C4-2B (cell line): ENCODE measurements at regions not wholly inside any gene's neighbourhood (a gene's known extent, or its start where the extent isn't known, plus 50 kb on each side); places are given as distances from the start of the nearest gene placed in this dataset.

ENCODE experiments used
- ZFX ChIP-seq: fragments of 450-650 bp; IDR thresholded peaks from 2 replicates; pipeline ENCODE4 v1.6.1; 2017
- TF ChIP-seq, protein P1 (sequence below): fragments of 450-650 bp; conservative IDR thresholded peaks from 2 replicates; pipeline ENCODE4 v1.5.1; 2017; ENCODE audit warnings: mild to moderate bottlenecking

DNA sequence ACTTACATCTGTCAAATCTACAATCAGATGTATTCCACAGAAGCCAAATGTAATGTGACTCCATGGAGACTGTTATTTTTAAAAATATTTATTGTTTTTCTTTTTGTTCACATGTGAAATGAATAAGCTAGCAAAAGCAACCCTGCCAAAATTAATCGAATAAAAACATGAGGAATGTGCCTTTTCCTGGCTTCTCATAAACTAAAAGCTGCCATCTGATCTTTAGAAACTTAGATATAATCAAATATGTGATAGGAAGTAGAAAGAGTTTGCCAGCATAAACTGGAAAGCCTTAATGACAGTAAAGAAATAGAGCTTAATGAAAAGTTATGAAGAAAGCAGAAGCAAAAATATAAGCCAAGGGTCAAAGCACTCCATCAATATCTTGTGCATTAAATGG lies 1724.7 kb upstream of the WWC1 start:
- TF ChIP-seq, protein P1, sequence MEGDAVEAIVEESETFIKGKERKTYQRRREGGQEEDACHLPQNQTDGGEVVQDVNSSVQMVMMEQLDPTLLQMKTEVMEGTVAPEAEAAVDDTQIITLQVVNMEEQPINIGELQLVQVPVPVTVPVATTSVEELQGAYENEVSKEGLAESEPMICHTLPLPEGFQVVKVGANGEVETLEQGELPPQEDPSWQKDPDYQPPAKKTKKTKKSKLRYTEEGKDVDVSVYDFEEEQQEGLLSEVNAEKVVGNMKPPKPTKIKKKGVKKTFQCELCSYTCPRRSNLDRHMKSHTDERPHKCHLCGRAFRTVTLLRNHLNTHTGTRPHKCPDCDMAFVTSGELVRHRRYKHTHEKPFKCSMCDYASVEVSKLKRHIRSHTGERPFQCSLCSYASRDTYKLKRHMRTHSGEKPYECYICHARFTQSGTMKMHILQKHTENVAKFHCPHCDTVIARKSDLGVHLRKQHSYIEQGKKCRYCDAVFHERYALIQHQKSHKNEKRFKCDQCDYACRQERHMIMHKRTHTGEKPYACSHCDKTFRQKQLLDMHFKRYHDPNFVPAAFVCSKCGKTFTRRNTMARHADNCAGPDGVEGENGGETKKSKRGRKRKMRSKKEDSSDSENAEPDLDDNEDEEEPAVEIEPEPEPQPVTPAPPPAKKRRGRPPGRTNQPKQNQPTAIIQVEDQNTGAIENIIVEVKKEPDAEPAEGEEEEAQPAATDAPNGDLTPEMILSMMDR = no peak
- TF ChIP-seq ZFX = no peak
